ENCODE measurements at regions not wholly inside any gene's neighbourhood (a gene's known extent, or its start where the extent isn't known, plus 50 kb on each side); places are given as distances from the start of the nearest gene placed in this dataset.
"Not testable (repeated sequence)": the region's sequence is repeated elsewhere in the genome, so short reads cannot be mapped to it uniquely, and the experiment has no call there.

GRCh38 chr1:88612773-88613172 is 71.3 kb upstream of the PKN2 start:
- no peak for DNase-seq

- DNase-seq: no peak
Measured at GRCh38 chr1:88618331-88618730, 65.7 kb upstream of the PKN2 start.

- not testable (repeated sequence) for DNase-seq
Measured at GRCh38 chr1:88623101-88623500, 61.0 kb upstream of the PKN2 start.

Measured in activated T-cell treated with anti-CD3 and anti-CD28 coated beads for 4 hours (primary cell).